WERI-Rb-1 (cell line): ENCODE measurements at regions not wholly inside any gene's neighbourhood (a gene's known extent, or its start where the extent isn't known, plus 50 kb on each side); places are given as distances from the start of the nearest gene placed in this dataset.

Experiments
- DNase-seq: peaks from one replicate; pipeline ENCODE4 v3.0.0-alpha.2; 2020
- H3K27ac ChIP-seq: fragments of 250-450 bp; sonication (Bioruptor Pico); 2 replicates; pipeline ENCODE4 v1.5.1; 2020; ENCODE audit warnings: mild to moderate bottlenecking, moderate library complexity
- H3K27me3 ChIP-seq: fragments of 250-450 bp; sonication (Bioruptor Pico); 2 replicates; pipeline ENCODE4 v1.5.1; 2021; ENCODE audit warnings: mild to moderate bottlenecking, low read depth, moderate library complexity; ENCODE audit not compliant: insufficient read depth, severe bottlenecking
- H3K36me3 ChIP-seq: fragments of 250-450 bp; sonication (Bioruptor Pico); 2 replicates; pipeline ENCODE4 v1.5.1; 2020; ENCODE audit warnings: mild to moderate bottlenecking, moderate library complexity
- H3K4me3 ChIP-seq: 2 replicates; pipeline ENCODE4 v1.5.1; 2011; ENCODE audit warnings: low read depth, mild to moderate bottlenecking, control low read depth, low read length
- H3K9me3 ChIP-seq: fragments of 250-450 bp; sonication (Bioruptor Pico); 2 replicates; pipeline ENCODE4 v1.5.1; 2021; ENCODE audit warnings: mild to moderate bottlenecking, moderate library complexity; ENCODE audit not compliant: severe bottlenecking
- CTCF ChIP-seq: IDR thresholded peaks from 2 replicates; pipeline ENCODE4 v1.5.1; 2011; ENCODE audit warnings: low read depth, mild to moderate bottlenecking, control low read depth, inconsistent platforms, low read length

- Histone ChIP-seq H3K9me3 (no peaks in the 10 kb centered on the region), H3K36me3 (no peaks in the 10 kb centered on the region), H3K27me3 (peaks cover 57% of the 10 kb centered on the region), H3K27ac (no peak overlapping the region), H3K4me3 (no peak overlapping the region)
- no peak for DNase-seq
- no peak for TF ChIP-seq CTCF
Measured at GRCh38 chr15:98519767-98520550, 128.4 kb upstream of the IGF1R start.

- H3K27ac ChIP-seq = no peak overlapping the region
- TF ChIP-seq CTCF = no peak
- DNase-seq = no peak
Measured at GRCh38 chr15:98522127-98522526, 126.2 kb upstream of the IGF1R start.

GRCh38 chr15:98523912-98524662 lies 124.3 kb upstream of the IGF1R start:
- H3K36me3 ChIP-seq = no peaks in the 10 kb centered on the region
- no peak for TF ChIP-seq CTCF
- peaks cover 68% of the 10 kb centered on the region for H3K27me3 ChIP-seq
- H3K27ac ChIP-seq = no peak overlapping the region
- no peak overlapping the region for H3K4me3 ChIP-seq
- DNase-seq = no peak
- no peaks in the 10 kb centered on the region for H3K9me3 ChIP-seq

More at GRCh38 chr15:98522127-98522526, 126.2 kb upstream of the IGF1R start:
- Histone ChIP-seq H3K4me3 (no peak overlapping the region), H3K9me3 (no peaks in the 10 kb centered on the region), H3K27me3 (peaks cover 58% of the 10 kb centered on the region), H3K36me3 (no peaks in the 10 kb centered on the region)

GRCh38 chr15:98524838-98525660 lies 123.3 kb upstream of the IGF1R start:
- Histone ChIP-seq H3K27me3 (peaks cover 74% of the 10 kb centered on the region), H3K4me3 (no peak overlapping the region), H3K9me3 (no peaks in the 10 kb centered on the region), H3K36me3 (no peaks in the 10 kb centered on the region), H3K27ac (no peak overlapping the region)
- no peak for TF ChIP-seq CTCF
- DNase-seq = no peak

GRCh38 chr15:98525661-98526001 lies 122.7 kb upstream of the IGF1R start:
- Histone ChIP-seq H3K27me3 (peaks cover 71% of the 10 kb centered on the region), H3K9me3 (no peaks in the 10 kb centered on the region), H3K4me3 (no peak overlapping the region), H3K36me3 (no peaks in the 10 kb centered on the region), H3K27ac (no peak overlapping the region)
- no peak for TF ChIP-seq CTCF
- DNase-seq = no peak
